DMS114 treated with DMSO at 0.1 percent for 48 hours (cell line): ENCODE measurements at regions not wholly inside any gene's neighbourhood (a gene's known extent, or its start where the extent isn't known, plus 50 kb on each side); places are given as distances from the start of the nearest gene placed in this dataset.

Source experiments
- DNase-seq: peaks from one replicate; lab custom pipeline; 2025; ENCODE audit not compliant: unreplicated experiment; lab: John Stamatoyannopoulos, UW

DNA sequence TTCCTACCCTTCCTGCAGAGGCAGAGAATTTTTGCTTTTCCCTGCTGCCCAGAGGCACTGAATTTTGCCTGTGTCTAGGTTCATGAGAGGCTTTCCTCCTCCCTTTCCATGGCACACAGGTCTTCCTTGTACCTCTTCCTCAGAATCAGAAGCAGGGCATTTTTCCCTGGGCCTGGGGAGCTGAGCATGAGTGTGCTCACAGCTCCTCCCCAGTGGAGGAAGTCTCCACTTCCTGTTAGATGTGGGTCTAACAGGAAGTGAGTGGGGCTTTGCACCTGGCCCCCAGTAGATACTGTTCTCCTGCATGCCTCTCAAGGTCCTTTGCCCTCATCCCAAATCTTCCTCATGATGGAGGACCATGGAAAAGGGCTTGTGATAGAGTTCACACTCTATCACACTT is 297.2 kb upstream of the FIGN start:
- no peak for DNase-seq

DNA sequence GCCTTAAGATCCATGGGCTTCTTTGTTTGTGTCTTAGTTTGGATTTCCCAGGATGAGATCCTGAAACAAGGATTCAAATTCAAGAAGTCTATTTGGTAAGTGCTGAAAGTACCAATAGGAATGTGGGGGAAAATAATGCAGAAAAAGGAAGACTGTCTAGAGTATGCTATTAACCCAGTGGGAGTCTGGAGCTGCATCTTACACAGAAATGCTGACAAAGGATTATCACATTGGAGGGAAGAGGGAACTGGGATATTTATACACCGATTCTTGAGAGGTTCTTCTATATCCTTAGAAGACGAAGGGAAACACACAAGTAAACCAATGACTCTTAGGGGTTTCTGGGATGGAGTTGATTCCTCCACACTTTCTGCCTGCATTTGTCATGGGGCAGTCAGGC is 294.8 kb upstream of the FIGN start:
- no peak for DNase-seq

DNA sequence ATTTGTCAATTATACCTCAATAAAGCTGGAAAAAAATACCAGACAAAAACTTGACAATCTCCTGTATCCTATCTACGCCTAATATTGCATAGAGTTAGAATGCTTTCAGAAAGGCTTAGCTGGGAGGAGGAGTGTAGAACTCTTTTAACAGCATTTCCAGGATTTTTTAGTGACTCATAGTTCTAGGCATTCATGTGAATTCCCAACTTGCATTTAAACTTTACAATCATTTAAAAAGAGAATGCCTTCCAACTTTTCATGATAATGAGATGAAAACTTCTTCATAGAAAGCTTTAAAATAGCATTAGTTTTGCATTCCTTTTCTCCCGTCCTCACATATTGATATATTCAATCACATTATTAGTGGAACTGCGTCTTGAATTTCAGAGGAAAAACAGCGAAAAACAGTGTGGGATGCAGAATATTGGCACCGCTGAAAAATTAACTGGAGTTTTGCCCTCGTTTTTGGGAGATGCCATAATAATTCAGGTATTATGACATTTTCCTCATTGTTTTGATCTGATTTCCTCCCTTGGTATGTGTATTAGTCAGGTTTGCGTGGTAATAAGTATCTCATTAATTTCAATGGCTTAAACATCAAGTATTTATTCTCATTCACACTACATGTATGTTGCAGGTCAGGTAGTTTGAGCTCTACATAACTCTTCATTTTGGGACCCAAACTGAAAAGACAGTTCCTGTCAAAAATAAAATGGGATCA is 293.2 kb upstream of the FIGN start:
- no peak for DNase-seq

DNA sequence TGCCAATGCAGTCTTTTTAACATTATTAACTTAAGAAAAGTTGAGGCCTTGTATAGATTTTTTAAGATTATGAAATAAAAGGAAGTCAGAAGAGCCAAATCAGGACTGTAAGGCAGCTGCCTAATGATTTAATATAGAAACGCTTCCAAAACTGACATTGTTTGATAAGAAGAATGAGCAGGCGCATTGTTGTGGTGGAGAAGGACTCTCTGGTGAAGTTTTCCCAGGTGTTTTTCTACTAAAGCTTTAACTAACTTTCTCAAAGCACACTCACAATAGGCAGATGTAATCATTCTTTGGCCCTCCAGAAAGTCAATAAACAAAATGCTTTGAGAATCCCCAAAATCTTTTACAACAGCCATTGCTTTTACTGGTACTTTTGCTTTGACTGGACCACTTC is 288.6 kb upstream of the FIGN start:
- no peak for DNase-seq

DNA sequence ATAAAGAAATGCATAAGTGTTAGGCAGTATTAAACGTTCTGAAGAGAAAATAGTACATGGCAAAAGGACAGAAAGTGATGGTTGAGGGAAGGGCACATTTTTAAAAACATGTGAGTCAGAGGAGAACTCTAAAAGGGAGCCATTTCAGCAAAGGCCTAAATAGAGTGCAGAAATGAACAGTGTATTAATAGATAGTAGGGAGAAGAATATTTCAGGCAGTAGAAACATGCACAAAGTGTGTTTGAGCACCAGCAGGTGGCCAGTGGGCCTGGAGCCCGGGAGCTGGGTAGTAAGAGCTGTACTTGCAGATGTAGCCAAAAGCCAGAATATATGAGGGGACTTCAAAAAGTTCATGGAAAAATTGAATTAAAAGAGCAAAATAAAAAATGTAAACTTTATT is 288.1 kb upstream of the FIGN start:
- no peak for DNase-seq

DNA sequence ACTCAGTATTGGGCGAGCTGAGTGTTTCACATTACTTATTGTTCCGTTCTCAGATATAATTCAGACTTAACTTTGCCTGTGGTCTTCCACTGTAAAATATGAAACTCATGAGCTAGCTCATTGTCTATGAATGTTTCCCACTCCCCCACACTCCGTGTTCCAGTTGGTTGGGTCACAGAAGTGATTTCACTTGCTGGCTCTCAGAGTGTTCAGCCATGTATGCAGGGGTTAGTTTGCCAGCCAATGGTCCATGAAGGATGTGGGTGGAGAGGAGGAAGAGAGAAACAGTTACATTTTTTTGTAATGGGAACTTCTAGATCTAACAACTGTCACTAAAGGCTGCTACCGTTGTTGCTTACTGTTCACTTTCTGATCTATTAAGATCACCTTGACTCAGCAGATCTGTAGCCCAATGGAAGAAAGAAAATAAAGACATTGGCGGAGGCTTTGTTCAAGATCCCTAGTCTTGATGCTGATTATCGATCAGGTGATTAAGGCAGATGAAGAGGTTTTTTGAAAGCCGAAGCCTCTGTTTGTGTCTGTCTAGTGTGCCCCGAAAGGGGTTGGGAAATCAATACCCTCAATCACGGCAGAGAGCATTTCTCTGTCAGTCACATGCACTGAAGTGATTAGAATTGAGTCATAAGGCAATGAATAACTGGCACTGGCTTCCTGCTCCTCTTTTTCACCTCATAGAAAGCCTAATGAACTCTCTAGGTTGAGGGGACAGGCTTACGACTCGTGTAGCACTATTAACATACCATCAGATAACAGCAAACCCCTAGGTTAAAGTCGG is 279.7 kb upstream of the FIGN start:
- peak; percentile 31 for DNase-seq

DNA sequence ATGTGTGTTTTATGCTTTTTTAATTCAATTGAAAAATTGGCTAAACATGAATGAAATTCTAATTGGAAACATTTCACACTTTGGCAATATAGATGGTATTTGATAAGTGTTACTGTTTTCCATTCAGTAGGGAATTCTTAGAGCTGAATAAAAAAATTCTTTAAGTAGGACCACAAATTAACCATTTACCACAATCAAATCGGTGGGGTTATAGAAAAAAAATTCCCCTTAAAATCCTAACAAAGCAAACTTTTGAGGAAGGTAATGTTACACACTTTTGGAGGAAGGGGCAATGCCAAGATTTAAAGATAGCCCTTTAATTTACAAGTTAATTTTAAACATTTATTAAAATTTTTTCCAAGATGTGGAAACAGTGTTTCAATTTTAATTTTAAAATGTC is 279.0 kb upstream of the FIGN start:
- DNase-seq = no peak

DNA sequence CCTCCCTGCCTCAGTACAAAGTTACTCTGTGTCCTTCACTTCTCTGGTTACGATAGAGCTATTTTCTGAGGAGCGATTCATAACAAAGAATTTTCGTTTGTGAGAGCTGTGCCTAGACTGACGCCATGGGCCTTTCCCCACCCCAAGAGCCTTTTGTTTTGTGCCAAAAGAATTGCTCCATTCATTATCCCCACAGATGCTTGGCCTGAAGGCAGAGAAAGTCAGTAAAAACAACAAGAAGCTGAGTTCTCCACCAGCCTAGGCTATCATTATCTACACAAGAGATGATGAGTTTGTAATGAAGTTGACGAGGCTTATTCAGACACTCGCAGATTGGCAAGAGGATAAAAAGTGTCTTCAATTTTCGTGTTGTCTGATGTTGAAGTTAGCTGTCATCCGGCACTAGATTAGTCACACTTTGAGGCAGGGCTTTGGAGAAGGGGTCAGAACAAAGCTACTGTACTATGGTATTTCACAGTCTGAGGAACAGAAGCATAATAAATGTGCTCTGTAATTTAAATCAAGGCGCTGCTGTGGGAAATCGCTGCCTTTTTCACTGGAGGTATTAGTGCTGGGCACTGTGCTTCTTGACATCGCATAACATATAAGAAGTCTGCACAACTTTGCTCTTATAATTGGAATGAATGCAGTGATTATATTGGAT is 278.4 kb upstream of the FIGN start:
- peak; percentile 79 for DNase-seq

DNA sequence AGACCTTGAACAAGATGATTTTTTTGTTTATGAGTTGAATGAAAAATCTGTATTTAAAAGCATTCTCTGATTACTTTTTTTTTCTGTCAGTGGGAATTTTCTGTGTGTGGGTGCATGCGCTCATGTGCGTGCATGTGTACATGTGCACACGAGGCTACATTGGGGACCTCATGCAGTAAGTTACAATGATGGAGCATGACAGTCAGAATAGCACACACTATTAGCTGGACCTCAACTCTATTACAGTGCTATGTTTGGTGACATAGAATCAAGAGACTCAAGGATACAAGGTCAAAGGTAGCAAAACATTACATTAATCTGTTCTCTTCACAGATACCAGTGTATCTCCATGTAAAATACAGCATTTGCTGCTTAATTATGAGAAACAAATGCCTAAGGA is 276.8 kb upstream of the FIGN start:
- DNase-seq = peak; percentile 25

DNA sequence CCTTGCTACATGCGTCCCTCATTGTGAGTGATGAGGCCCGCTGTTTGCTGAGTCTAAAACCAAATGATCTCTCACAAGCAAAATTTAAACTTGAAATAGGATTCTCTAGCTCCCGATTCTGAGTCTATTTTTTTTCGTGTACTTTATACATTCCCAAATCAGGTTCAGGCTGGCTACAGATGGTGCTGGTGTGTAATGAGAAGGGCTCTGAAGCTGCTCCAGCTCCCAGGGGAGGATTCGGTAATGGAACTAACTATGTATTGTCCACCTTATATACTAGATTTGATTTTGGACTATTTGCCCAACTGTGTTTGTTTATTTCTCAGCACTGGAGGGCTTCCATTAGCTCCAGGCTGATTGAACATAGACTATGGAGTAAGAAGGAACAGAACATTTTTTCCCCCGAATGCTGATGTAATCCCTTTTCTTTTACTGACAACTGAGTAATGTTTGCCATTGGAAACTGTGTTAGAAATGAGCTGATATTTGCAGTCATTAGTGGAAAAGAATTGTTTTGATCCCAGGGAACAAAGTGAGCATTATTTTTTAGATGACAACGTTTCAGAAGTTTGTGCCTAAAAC is 274.0 kb upstream of the FIGN start:
- peak; percentile 60 for DNase-seq

DNA sequence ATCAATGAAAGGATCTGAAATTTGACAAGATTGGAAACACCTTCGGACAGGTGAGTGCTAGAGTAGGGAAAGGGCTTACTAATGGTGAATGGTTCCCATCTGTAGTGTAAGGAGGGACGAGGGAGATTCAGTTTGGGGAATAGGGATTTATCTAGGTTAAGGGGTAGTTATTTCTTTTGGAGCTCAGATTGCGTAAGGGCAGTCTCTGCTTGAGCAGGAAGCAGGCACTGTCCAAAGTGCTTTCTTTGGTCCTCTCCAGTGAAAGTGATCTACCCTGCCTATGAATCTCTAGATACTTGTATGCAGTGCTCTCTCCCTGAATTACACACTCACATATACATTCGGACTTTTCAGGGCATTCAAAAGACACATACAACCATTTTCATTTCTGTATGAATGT is 272.9 kb upstream of the FIGN start:
- peak; percentile 13 for DNase-seq

DNA sequence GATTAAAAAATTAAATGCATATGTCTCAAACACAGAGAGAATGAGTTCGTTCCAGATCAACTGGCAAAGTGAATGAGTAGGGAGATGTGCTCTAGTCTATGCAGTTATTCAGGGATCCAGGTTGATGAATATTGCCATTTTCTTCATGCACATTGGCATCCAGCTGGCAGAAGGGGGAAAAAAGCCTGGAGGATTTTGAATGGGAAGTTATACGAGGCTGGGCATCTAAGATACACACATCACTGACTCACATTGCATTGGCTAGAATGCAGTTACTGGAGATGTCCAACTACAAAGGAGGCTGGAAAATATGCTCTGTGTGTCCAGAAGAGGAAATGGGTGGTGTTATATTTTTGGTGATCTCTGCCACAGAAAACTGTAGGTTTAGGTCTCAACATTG is 270.9 kb upstream of the FIGN start:
- DNase-seq = no peak

DNA sequence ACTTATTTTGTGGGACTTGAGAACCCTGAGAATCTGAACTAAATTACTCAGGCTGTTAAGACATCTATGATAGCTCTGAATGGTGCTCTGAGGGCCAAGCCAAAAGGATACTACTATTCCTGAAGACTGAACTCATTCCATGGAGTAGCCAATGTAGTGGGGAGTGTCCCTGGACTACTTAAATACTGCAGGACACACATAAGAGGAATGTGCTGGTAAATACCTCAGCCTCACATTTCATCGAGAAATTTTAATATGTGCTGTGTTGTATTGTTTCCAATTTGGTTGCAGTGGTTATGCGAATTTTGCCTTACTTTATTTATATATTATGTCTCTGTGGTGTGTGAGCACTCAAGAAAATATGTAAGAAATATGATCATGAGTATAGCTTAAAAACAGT is 264.4 kb upstream of the FIGN start:
- DNase-seq = no peak

DNA sequence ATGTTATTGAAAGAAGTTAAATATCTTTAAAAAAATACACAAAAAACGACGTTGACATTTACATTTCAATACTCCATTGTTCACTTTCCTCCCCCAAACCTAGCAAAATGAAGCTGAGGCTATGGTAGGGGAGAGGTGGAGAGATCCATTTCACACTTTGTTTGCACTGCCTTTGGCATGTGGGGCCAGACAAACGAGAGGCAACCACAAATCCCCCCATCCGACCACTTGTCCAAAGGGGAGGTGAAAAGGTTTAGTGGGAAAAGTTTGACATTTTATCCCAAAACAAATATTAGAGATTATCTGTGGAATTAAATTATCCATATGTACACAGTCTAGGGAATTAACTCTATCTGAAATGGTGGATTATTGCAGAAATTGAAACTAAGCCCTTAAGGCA is 261.7 kb upstream of the FIGN start:
- DNase-seq = no peak

DNA sequence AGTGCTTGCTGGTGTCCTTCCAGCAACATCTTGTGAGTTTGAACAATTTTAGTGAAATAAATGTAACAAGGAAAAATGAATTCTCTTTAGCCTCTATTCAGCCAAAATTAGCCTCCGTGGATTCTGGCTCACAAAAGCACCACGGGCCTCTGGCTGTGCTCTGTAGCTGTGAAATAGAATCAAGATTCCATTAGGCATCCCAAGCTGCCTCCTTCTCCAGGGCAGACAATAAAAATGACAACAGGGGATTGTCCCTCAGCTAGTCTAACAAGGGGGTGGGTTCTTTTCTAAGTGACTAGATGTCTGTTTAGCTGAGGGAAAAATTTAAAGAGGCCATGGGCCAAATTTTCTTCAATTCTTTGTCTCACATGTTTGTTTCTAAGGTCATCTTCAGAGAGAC is 254.7 kb upstream of the FIGN start:
- no peak for DNase-seq

DNA sequence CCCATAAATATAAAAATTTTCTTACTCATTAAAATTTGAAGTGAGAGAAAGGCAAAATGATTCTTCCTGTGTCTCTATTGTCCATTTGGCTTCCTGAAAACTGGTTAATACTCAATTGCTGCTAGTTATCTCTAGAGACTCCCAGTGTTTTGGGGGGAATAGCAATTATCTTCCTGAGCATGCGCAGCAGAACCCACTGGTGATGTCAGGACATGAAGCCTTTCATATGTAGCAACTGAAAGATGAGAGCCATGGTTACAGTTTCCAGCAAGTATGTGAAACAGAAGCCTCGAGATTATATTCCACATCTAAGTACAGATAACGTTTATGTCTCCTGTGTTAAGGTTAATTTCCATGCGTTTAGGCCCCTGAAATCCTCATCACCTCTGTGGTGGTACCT is 254.3 kb upstream of the FIGN start:
- DNase-seq = no peak

DNA sequence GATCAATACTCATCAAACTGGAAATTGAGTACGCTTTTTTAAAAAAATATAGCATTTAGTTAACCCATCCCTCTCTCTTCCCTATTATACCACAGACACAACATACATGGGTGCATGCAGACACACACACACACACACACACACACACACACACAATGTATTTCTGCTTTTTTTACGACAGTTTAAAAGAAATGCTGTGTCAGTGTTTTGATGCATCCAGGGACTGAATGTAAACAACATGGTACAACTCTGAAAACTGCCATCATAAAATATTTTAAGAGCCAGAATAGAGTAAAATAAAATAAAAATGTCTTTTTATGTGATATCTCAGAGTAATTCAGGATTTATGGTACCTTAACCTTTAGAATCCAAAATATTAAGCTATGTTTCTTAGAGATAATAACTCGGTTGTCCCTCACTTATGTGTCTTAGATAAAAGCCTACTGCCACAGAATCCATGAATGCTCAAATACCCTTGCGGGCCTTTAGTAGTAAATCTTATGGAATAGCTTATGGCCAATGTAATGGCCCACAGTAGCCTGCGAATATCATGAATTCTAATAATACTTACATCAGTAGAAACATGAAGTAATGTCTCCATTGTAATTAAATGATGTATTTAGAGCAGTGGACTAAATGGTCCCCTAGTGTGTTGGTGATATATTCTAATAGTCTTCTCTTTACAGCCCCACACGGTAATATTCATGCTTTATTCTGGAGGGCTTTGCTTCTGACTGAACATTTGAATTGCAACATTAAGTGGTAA is 251.6 kb upstream of the FIGN start:
- no peak for DNase-seq

DNA sequence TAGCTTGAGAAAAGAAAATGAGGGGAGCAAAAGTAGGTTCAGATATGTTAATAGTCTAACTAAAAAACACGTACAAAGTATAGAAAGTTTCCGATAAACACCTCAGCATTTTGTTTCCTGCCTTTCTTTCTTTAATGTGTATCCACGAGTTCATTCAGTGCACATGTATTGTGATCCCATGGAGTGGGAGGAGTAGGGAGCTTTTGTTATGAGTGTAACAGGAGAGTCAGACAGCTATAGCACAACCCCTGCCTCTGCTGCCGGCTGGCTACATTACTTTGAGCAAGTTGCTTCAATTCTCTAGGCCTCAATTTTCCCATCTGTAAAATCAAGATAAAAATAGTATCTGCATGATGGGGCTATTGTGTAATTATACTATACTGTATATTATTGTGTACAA is 249.2 kb upstream of the FIGN start:
- DNase-seq = no peak

DNA sequence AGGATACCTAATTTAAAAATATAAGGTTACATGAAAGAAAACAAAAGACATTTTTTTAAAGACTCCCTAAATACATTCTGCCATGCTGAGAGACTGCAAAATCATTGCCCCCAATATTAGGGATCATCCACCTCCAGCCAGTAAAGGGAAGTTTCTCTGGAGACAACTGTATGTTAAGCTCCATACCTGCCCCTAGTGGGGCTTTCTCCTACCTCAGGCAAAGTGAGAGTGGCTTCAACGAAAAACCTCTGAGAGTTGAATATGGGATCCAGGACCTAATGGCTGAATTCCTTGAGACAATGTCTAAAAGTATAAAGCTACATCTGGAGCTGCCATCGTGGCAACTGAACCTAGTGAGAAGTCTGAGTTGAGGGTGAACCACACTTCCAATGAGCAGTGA is 248.1 kb upstream of the FIGN start:
- DNase-seq = no peak

DNA sequence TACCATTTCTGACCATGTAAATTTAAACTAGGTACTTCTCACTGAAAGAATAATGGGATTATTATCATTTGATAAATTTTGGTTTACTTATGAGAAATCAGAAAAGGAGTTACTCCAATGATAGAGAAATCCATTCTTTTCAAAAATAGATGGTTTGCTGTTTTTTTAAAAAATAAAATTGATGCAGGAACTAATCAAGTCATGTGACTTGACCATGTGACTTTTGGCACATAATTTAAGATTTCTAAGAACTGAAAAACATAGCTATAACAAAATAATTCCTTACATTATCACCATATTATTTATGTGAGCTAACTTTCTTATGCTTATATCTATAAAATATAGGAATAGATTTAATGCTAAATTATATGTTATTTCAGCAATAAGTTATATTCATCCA is 247.1 kb upstream of the FIGN start:
- no peak for DNase-seq

DNA sequence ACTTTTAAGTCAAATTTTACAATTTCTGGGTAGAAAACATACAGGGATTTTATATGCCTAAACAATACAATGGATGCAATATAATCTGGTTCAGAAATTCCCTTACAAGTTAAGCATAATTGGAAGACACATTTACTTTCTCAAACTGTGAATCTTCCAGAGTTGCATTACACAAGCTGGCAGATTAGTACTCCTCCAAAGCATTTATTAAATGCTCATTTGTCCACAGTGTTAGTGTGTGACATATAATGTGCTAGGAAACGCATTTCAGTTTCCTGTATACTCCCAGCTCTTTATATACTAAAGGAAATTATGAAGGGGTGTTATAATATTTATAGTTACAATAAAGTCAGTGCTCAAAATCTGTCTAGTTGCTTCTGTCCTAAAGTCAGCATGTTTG is 239.0 kb upstream of the FIGN start:
- DNase-seq = no peak
